ENCODE measurements at regions not wholly inside any gene's neighbourhood (a gene's known extent, or its start where the extent isn't known, plus 50 kb on each side); places are given as distances from the start of the nearest gene placed in this dataset.

DNA sequence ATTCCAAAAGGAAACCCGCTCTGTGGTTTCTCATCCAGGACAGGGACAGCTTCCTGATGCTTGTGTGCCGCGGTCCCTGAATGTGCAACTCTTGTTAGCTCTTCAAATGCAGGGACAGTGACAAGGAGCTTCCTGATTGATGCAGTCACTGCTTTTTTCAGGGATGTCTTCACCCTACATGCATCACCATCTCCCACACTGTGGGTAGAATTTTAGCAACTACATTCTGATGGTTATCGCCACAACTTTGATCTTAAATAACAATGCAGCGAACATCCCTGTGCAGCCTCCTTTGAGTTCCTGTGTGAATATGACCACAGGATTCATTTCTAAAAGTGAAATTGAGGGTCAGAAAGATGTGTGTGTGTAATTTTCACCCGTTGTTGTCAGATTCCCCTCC lies 115.0 kb downstream of the GGTLC2 start:
- Histone ChIP-seq H3K9me3 (ENCODE audit: control insufficient read depth in 1 of 2, insufficient read depth in 1 of 2, low read length in 2 of 2) (no peaks in the 10 kb centered on the region), H3K4me3 (ENCODE audit: low read length) (peak overlapping the region; percentile 47), H3K27me3 (ENCODE audit: control insufficient read depth in 1 of 2, insufficient read depth in 2 of 2, low read length in 2 of 2) (no peaks in the 10 kb centered on the region), H3K4me1 (ENCODE audit: insufficient read depth, low read length) (peaks cover 67% of the 10 kb centered on the region), H3K27ac (ENCODE audit: low read depth in 1 of 2, low read length in 2 of 2) (peak overlapping the region in 1 of 2 donors; percentile 24), H3K36me3 (ENCODE audit: insufficient read depth, low read length) (no peaks in the 10 kb centered on the region)
- POLR2A ChIA-PET: no interaction called here
- ATAC-seq (ENCODE audit: poor library complexity): no peak
- Mint-ChIP-seq H3K4me3 (peak overlapping the region; percentile 35), H3K36me3 (ENCODE audit: low read depth) (no peaks in the 10 kb centered on the region), H3K27ac (peak overlapping the region; percentile 39), H3K4me1 (ENCODE audit: low read depth) (peaks cover 26% of the 10 kb centered on the region), H3K9me3 (no peaks in the 10 kb centered on the region), H3K27me3 (no peaks in the 10 kb centered on the region)
- DNase-seq: peak in 2 of 14 experiments; percentile 29 to 72
- TF ChIP-seq, protein P1, sequence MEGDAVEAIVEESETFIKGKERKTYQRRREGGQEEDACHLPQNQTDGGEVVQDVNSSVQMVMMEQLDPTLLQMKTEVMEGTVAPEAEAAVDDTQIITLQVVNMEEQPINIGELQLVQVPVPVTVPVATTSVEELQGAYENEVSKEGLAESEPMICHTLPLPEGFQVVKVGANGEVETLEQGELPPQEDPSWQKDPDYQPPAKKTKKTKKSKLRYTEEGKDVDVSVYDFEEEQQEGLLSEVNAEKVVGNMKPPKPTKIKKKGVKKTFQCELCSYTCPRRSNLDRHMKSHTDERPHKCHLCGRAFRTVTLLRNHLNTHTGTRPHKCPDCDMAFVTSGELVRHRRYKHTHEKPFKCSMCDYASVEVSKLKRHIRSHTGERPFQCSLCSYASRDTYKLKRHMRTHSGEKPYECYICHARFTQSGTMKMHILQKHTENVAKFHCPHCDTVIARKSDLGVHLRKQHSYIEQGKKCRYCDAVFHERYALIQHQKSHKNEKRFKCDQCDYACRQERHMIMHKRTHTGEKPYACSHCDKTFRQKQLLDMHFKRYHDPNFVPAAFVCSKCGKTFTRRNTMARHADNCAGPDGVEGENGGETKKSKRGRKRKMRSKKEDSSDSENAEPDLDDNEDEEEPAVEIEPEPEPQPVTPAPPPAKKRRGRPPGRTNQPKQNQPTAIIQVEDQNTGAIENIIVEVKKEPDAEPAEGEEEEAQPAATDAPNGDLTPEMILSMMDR (IDR thresholded peaks at IDR 0.05): no peak
- CTCF ChIA-PET: no interaction called here
- intact Hi-C loops (cut with DNase I, micrococcal nuclease): no loop called here

DNA sequence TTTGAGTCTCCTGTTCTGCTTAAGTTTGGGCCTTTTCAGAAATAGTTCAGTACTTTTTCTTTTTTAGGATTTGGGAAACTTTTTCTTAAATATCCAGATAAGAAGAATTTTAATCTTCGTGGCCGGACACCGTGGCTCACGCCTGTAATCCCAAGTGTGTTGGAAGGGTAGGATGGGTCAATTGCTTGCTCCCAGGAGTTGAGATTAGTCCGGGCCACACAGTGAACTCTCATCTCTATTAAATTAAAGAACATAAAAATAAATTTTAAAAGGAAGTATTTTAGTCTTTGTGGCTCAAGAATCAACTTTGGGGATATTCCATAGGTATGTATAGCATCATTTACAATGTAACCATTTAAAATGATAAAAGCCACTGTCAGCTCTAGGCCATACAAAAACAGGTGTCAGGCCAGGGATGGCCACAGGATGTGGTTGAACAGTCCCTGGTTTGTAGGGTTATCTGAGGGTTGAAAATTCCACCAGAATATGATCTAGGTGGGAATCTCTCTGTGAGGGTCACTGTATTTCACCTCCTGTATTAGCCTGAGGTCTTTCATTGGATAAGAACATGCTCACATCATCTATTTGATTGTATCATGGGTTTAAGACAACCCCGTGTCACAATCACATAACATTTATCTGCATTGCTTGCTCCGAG lies 115.6 kb downstream of the GGTLC2 start:
- peak overlapping the region; percentile 39 for H3K27ac Mint-ChIP-seq
- peak overlapping the region; percentile 47 for H3K4me3 ChIP-seq (ENCODE audit: low read length)
- ATAC-seq (ENCODE audit: poor library complexity): no peak

DNA sequence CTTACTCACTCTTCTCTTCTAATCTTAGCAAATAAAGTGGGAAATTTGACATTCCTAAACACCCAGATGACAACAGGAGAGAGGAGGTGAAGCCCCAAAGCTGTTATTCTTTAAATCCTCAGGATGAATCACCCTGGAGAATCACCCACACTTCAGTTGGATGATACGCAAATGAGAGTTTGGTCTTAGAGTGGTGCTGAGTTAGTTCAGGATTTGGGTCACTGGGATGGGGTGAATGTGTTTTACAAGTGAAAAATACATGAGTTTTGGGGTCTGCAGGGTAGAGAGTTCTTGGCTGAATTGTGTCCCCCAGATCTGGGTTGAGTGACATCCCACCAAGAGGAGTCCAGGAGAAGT lies 117.2 kb downstream of the GGTLC2 start:
- DNase-seq (no peak), ATAC-seq (ENCODE audit: poor library complexity) (no peak)
- intact Hi-C loops (cut with DNase I, micrococcal nuclease): no loop called here
- peaks cover 19% of the 10 kb centered on the region for H3K4me1 Mint-ChIP-seq (ENCODE audit: low read depth)
- CTCF ChIA-PET: no interaction called here
- no peaks in the 10 kb centered on the region for H3K36me3 Mint-ChIP-seq (ENCODE audit: low read depth)
- Histone ChIP-seq H3K36me3 (ENCODE audit: insufficient read depth, low read length) (no peaks in the 10 kb centered on the region), H3K9me3 (ENCODE audit: control insufficient read depth in 1 of 2, insufficient read depth in 1 of 2, low read length in 2 of 2) (no peaks in the 10 kb centered on the region), H3K4me1 (ENCODE audit: insufficient read depth, low read length) (peaks cover 47% of the 10 kb centered on the region), H3K27me3 (ENCODE audit: control insufficient read depth in 1 of 2, insufficient read depth in 2 of 2, low read length in 2 of 2) (no peaks in the 10 kb centered on the region), H3K4me3 (ENCODE audit: low read length) (no peak overlapping the region), H3K27ac (ENCODE audit: low read depth in 1 of 2, low read length in 2 of 2) (no peak overlapping the region)
- no peak overlapping the region for H3K4me3 Mint-ChIP-seq
- TF ChIP-seq, protein P1 (IDR thresholded peaks at IDR 0.05): no peak
- no peaks in the 10 kb centered on the region for H3K9me3 Mint-ChIP-seq
- no peak overlapping the region for H3K27ac Mint-ChIP-seq
- POLR2A ChIA-PET: no interaction called here
- peaks cover 6% of the 10 kb centered on the region for H3K27me3 Mint-ChIP-seq

More for the DNA sequence above, 115.6 kb downstream of the GGTLC2 start:
- Histone ChIP-seq H3K9me3 (ENCODE audit: control insufficient read depth in 1 of 2, insufficient read depth in 1 of 2, low read length in 2 of 2) (no peaks in the 10 kb centered on the region), H3K36me3 (ENCODE audit: insufficient read depth, low read length) (no peaks in the 10 kb centered on the region), H3K4me1 (ENCODE audit: insufficient read depth, low read length) (peaks cover 63% of the 10 kb centered on the region), H3K27ac (ENCODE audit: low read depth in 1 of 2, low read length in 2 of 2) (peak overlapping the region in 1 of 2 donors; percentile 24), H3K27me3 (ENCODE audit: control insufficient read depth in 1 of 2, insufficient read depth in 2 of 2, low read length in 2 of 2) (no peaks in the 10 kb centered on the region)
- DNase-seq: no peak
- Mint-ChIP-seq H3K4me3 (peak overlapping the region; percentile 35), H3K9me3 (no peaks in the 10 kb centered on the region), H3K4me1 (ENCODE audit: low read depth) (peaks cover 24% of the 10 kb centered on the region), H3K27me3 (no peaks in the 10 kb centered on the region), H3K36me3 (ENCODE audit: low read depth) (no peaks in the 10 kb centered on the region)
- intact Hi-C loops (cut with DNase I, micrococcal nuclease): no loop called here
- TF ChIP-seq, protein P1 (IDR thresholded peaks at IDR 0.05): no peak
- ChIA-PET CTCF (no interaction called here), POLR2A (no interaction called here)
